Stimulated activated memory B cell treated with anti-CD40 and anti-IgM and Interleukin-4, amounts not matched to agents 10 μg/mL and 1 μg/mL and 100 μg/mL, for 72 hours (primary cell): ENCODE measurements at regions not wholly inside any gene's neighbourhood (a gene's known extent, or its start where the extent isn't known, plus 50 kb on each side); places are given as distances from the start of the nearest gene placed in this dataset.

Experiments
- ATAC-seq: fragments of 150-1000 bp; cut with Tn5 transposase; 2 replicates; pipeline ENCODE4 v1.10.0; 2021
- H3K27ac Mint-ChIP-seq: one replicate; pipeline ENCODE4 v1.8.0; 2022; ENCODE audit warnings: mild to moderate bottlenecking, mixed read lengths
- H3K27me3 Mint-ChIP-seq: one replicate; pipeline ENCODE4 v1.8.0; 2022; ENCODE audit warnings: mixed read lengths
- H3K36me3 Mint-ChIP-seq: one replicate; pipeline ENCODE4 v1.8.0; 2022; ENCODE audit warnings: mixed read lengths
- H3K4me1 Mint-ChIP-seq: one replicate; pipeline ENCODE4 v1.8.0; 2022; ENCODE audit warnings: mixed read lengths
- H3K4me3 Mint-ChIP-seq: one replicate; pipeline ENCODE4 v1.8.0; 2022; ENCODE audit warnings: mild to moderate bottlenecking, moderate library complexity, mixed read lengths
- H3K9me3 Mint-ChIP-seq: one replicate; pipeline ENCODE4 v1.8.0; 2022; ENCODE audit warnings: mixed read lengths

- Mint-ChIP-seq H3K27ac (no peak overlapping the region), H3K9me3 (no peaks in the 10 kb centered on the region), H3K4me3 (no peak overlapping the region), H3K4me1 (no peaks in the 10 kb centered on the region), H3K36me3 (no peaks in the 10 kb centered on the region), H3K27me3 (no peaks in the 10 kb centered on the region)
- ATAC-seq, result no peak
Measured at GRCh38 chr6:22078288-22078687, 218.5 kb downstream of the PRL start.

GRCh38 chr6:22078802-22079545 lies 217.9 kb downstream of the PRL start:
- H3K36me3 Mint-ChIP-seq, result no peaks in the 10 kb centered on the region
- H3K9me3 Mint-ChIP-seq, result no peaks in the 10 kb centered on the region
- no peaks in the 10 kb centered on the region for H3K4me1 Mint-ChIP-seq
- H3K4me3 Mint-ChIP-seq, result no peak overlapping the region
- H3K27me3 Mint-ChIP-seq, result no peaks in the 10 kb centered on the region
- ATAC-seq, result no peak
- no peak overlapping the region for H3K27ac Mint-ChIP-seq

- Mint-ChIP-seq H3K36me3 (no peaks in the 10 kb centered on the region), H3K9me3 (no peaks in the 10 kb centered on the region), H3K4me1 (no peaks in the 10 kb centered on the region), H3K4me3 (no peak overlapping the region), H3K27ac (no peak overlapping the region), H3K27me3 (no peaks in the 10 kb centered on the region)
- ATAC-seq, result no peak
Measured at GRCh38 chr6:22079783-22080182, 217.1 kb downstream of the PRL start.

GRCh38 chr6:22081709-22082108 lies 215.1 kb downstream of the PRL start:
- Mint-ChIP-seq H3K4me3 (no peak overlapping the region), H3K27ac (no peak overlapping the region), H3K9me3 (peaks cover 4% of the 10 kb centered on the region), H3K36me3 (no peaks in the 10 kb centered on the region), H3K4me1 (no peaks in the 10 kb centered on the region), H3K27me3 (no peaks in the 10 kb centered on the region)
- ATAC-seq, result no peak

GRCh38 chr6:22082218-22082617 lies 214.6 kb downstream of the PRL start:
- H3K36me3 Mint-ChIP-seq, result no peaks in the 10 kb centered on the region
- no peaks in the 10 kb centered on the region for H3K4me1 Mint-ChIP-seq
- H3K27me3 Mint-ChIP-seq, result no peaks in the 10 kb centered on the region
- H3K9me3 Mint-ChIP-seq, result peaks cover 4% of the 10 kb centered on the region
- ATAC-seq, result no peak
- no peak overlapping the region for H3K27ac Mint-ChIP-seq
- H3K4me3 Mint-ChIP-seq, result no peak overlapping the region

GRCh38 chr6:22083119-22083518 lies 213.7 kb downstream of the PRL start:
- peaks cover 4% of the 10 kb centered on the region for H3K9me3 Mint-ChIP-seq
- ATAC-seq, result no peak
- no peaks in the 10 kb centered on the region for H3K27me3 Mint-ChIP-seq
- no peak overlapping the region for H3K4me3 Mint-ChIP-seq
- H3K4me1 Mint-ChIP-seq, result no peaks in the 10 kb centered on the region
- H3K36me3 Mint-ChIP-seq, result no peaks in the 10 kb centered on the region
- no peak overlapping the region for H3K27ac Mint-ChIP-seq

- Mint-ChIP-seq H3K36me3 (no peaks in the 10 kb centered on the region), H3K27ac (no peak overlapping the region), H3K4me1 (no peaks in the 10 kb centered on the region), H3K9me3 (peaks cover 4% of the 10 kb centered on the region), H3K4me3 (no peak overlapping the region), H3K27me3 (no peaks in the 10 kb centered on the region)
- no peak for ATAC-seq
Measured at GRCh38 chr6:22087960-22088706, 208.7 kb downstream of the PRL start.

GRCh38 chr6:22091424-22091948 lies 205.3 kb downstream of the PRL start:
- ATAC-seq, result no peak
- H3K4me3 Mint-ChIP-seq, result no peak overlapping the region
- H3K27ac Mint-ChIP-seq, result no peak overlapping the region
- H3K4me1 Mint-ChIP-seq, result no peaks in the 10 kb centered on the region
- no peaks in the 10 kb centered on the region for H3K36me3 Mint-ChIP-seq
- no peaks in the 10 kb centered on the region for H3K9me3 Mint-ChIP-seq
- H3K27me3 Mint-ChIP-seq, result no peaks in the 10 kb centered on the region

GRCh38 chr6:22095836-22096235 lies 201.0 kb downstream of the PRL start:
- ATAC-seq, result no peak
- H3K4me3 Mint-ChIP-seq, result no peak overlapping the region
- H3K27me3 Mint-ChIP-seq, result no peaks in the 10 kb centered on the region
- no peaks in the 10 kb centered on the region for H3K36me3 Mint-ChIP-seq
- no peaks in the 10 kb centered on the region for H3K4me1 Mint-ChIP-seq
- no peaks in the 10 kb centered on the region for H3K9me3 Mint-ChIP-seq
- no peak overlapping the region for H3K27ac Mint-ChIP-seq

GRCh38 chr6:22098601-22099031 lies 198.2 kb downstream of the PRL start:
- H3K4me1 Mint-ChIP-seq, result peaks cover 10% of the 10 kb centered on the region
- H3K36me3 Mint-ChIP-seq, result no peaks in the 10 kb centered on the region
- H3K9me3 Mint-ChIP-seq, result peaks cover 7% of the 10 kb centered on the region
- no peaks in the 10 kb centered on the region for H3K27me3 Mint-ChIP-seq
- H3K4me3 Mint-ChIP-seq, result no peak overlapping the region
- no peak for ATAC-seq
- H3K27ac Mint-ChIP-seq, result no peak overlapping the region

- no peaks in the 10 kb centered on the region for H3K36me3 Mint-ChIP-seq
- H3K27ac Mint-ChIP-seq, result no peak overlapping the region
- peaks cover 10% of the 10 kb centered on the region for H3K4me1 Mint-ChIP-seq
- H3K27me3 Mint-ChIP-seq, result no peaks in the 10 kb centered on the region
- H3K4me3 Mint-ChIP-seq, result no peak overlapping the region
- H3K9me3 Mint-ChIP-seq, result peaks cover 7% of the 10 kb centered on the region
- ATAC-seq, result no peak
Measured at GRCh38 chr6:22099231-22099630, 197.6 kb downstream of the PRL start.

GRCh38 chr6:22099923-22100322 lies 196.9 kb downstream of the PRL start:
- Mint-ChIP-seq H3K4me3 (no peak overlapping the region), H3K27ac (no peak overlapping the region), H3K9me3 (peaks cover 12% of the 10 kb centered on the region), H3K4me1 (peaks cover 10% of the 10 kb centered on the region), H3K36me3 (no peaks in the 10 kb centered on the region), H3K27me3 (no peaks in the 10 kb centered on the region)
- ATAC-seq, result no peak

GRCh38 chr6:22101163-22101562 lies 195.7 kb downstream of the PRL start:
- Mint-ChIP-seq H3K27ac (no peak overlapping the region), H3K27me3 (no peaks in the 10 kb centered on the region), H3K36me3 (no peaks in the 10 kb centered on the region), H3K4me3 (no peak overlapping the region), H3K4me1 (peaks cover 10% of the 10 kb centered on the region), H3K9me3 (peaks cover 12% of the 10 kb centered on the region)
- ATAC-seq, result no peak

- Mint-ChIP-seq H3K27ac (no peak overlapping the region), H3K27me3 (no peaks in the 10 kb centered on the region), H3K4me3 (no peak overlapping the region), H3K9me3 (peaks cover 12% of the 10 kb centered on the region), H3K4me1 (peaks cover 10% of the 10 kb centered on the region), H3K36me3 (no peaks in the 10 kb centered on the region)
- ATAC-seq, result no peak
Measured at GRCh38 chr6:22102671-22103070, 194.2 kb downstream of the PRL start.

GRCh38 chr6:22106451-22106850 lies 190.4 kb downstream of the PRL start:
- Mint-ChIP-seq H3K9me3 (peaks cover 12% of the 10 kb centered on the region), H3K4me3 (no peak overlapping the region), H3K27me3 (no peaks in the 10 kb centered on the region), H3K27ac (no peak overlapping the region), H3K36me3 (no peaks in the 10 kb centered on the region), H3K4me1 (peaks cover 10% of the 10 kb centered on the region)
- no peak for ATAC-seq

- H3K27me3 Mint-ChIP-seq, result no peaks in the 10 kb centered on the region
- H3K4me1 Mint-ChIP-seq, result peaks cover 10% of the 10 kb centered on the region
- peaks cover 12% of the 10 kb centered on the region for H3K9me3 Mint-ChIP-seq
- no peak overlapping the region for H3K27ac Mint-ChIP-seq
- no peak overlapping the region for H3K4me3 Mint-ChIP-seq
- ATAC-seq, result no peak
- H3K36me3 Mint-ChIP-seq, result no peaks in the 10 kb centered on the region
Measured at GRCh38 chr6:22106961-22107360, 189.9 kb downstream of the PRL start.
